T-helper 1 cell treated with Interleukin-12 subunit alpha and Interleukin-12 subunit beta and Interleukin-4 antibody, amounts not matched to agents 30 μg/mL and 1 μg/mL, for 36 hours (primary cell): ENCODE measurements at regions not wholly inside any gene's neighbourhood (a gene's known extent, or its start where the extent isn't known, plus 50 kb on each side); places are given as distances from the start of the nearest gene placed in this dataset.

Experiments used
- H3K27ac Mint-ChIP-seq: one replicate; pipeline ENCODE4 v1.8.0; 2021; ENCODE audit warnings: mild to moderate bottlenecking, mixed read lengths
- H3K27me3 Mint-ChIP-seq: one replicate; pipeline ENCODE4 v1.8.0; 2021; ENCODE audit warnings: low read depth, mixed read lengths
- H3K36me3 Mint-ChIP-seq: one replicate; pipeline ENCODE4 v1.8.0; 2021; ENCODE audit warnings: low read depth, mixed read lengths
- H3K4me1 Mint-ChIP-seq: one replicate; pipeline ENCODE4 v1.8.0; 2021; ENCODE audit warnings: low read depth, mixed read lengths
- H3K4me3 Mint-ChIP-seq: one replicate; pipeline ENCODE4 v1.8.0; 2021; ENCODE audit warnings: mild to moderate bottlenecking, moderate library complexity, mixed read lengths
- H3K9me3 Mint-ChIP-seq: one replicate; pipeline ENCODE4 v1.8.0; 2021; ENCODE audit warnings: mixed read lengths

GRCh38 chr9:88229434-88229833 is 91.2 kb upstream of the SPATA31C2 start:
- Mint-ChIP-seq H3K4me3 (no peak overlapping the region), H3K36me3 (no peaks in the 10 kb centered on the region), H3K27me3 (peaks cover 35% of the 10 kb centered on the region), H3K9me3 (peaks cover 13% of the 10 kb centered on the region), H3K27ac (no peak overlapping the region), H3K4me1 (peaks cover 3% of the 10 kb centered on the region)

- H3K27me3 Mint-ChIP-seq: peaks cover 10% of the 10 kb centered on the region
- no peak overlapping the region for H3K4me3 Mint-ChIP-seq
- peaks cover 4% of the 10 kb centered on the region for H3K4me1 Mint-ChIP-seq
- H3K9me3 Mint-ChIP-seq: no peaks in the 10 kb centered on the region
- H3K27ac Mint-ChIP-seq: no peak overlapping the region
- H3K36me3 Mint-ChIP-seq: no peaks in the 10 kb centered on the region
Measured at GRCh38 chr9:88224938-88225337, 86.7 kb upstream of the SPATA31C2 start.

- H3K4me3 Mint-ChIP-seq: no peak overlapping the region
- H3K27ac Mint-ChIP-seq: no peak overlapping the region
- no peaks in the 10 kb centered on the region for H3K36me3 Mint-ChIP-seq
- peaks cover 4% of the 10 kb centered on the region for H3K4me1 Mint-ChIP-seq
- H3K27me3 Mint-ChIP-seq: no peaks in the 10 kb centered on the region
- no peaks in the 10 kb centered on the region for H3K9me3 Mint-ChIP-seq
Measured at GRCh38 chr9:88221105-88221504, 82.8 kb upstream of the SPATA31C2 start.

GRCh38 chr9:88220652-88221051 is 82.4 kb upstream of the SPATA31C2 start:
- no peaks in the 10 kb centered on the region for H3K9me3 Mint-ChIP-seq
- H3K27ac Mint-ChIP-seq: no peak overlapping the region
- peaks cover 4% of the 10 kb centered on the region for H3K4me1 Mint-ChIP-seq
- H3K36me3 Mint-ChIP-seq: no peaks in the 10 kb centered on the region
- H3K27me3 Mint-ChIP-seq: peaks cover 2% of the 10 kb centered on the region
- H3K4me3 Mint-ChIP-seq: no peak overlapping the region

GRCh38 chr9:88219601-88220000 is 81.3 kb upstream of the SPATA31C2 start:
- no peaks in the 10 kb centered on the region for H3K36me3 Mint-ChIP-seq
- H3K27ac Mint-ChIP-seq: no peak overlapping the region
- H3K27me3 Mint-ChIP-seq: peaks cover 12% of the 10 kb centered on the region
- H3K4me3 Mint-ChIP-seq: no peak overlapping the region
- peaks cover 2% of the 10 kb centered on the region for H3K4me1 Mint-ChIP-seq
- H3K9me3 Mint-ChIP-seq: no peaks in the 10 kb centered on the region

- Mint-ChIP-seq H3K27ac (no peak overlapping the region), H3K27me3 (peaks cover 18% of the 10 kb centered on the region), H3K36me3 (no peaks in the 10 kb centered on the region), H3K4me3 (no peak overlapping the region), H3K9me3 (no peaks in the 10 kb centered on the region), H3K4me1 (no peaks in the 10 kb centered on the region)
Measured at GRCh38 chr9:88218726-88219125, 80.5 kb upstream of the SPATA31C2 start.

GRCh38 chr9:88216126-88216995 is 78.1 kb upstream of the SPATA31C2 start:
- Mint-ChIP-seq H3K27ac (no peak overlapping the region), H3K36me3 (no peaks in the 10 kb centered on the region), H3K27me3 (peaks cover 25% of the 10 kb centered on the region), H3K9me3 (peaks cover 3% of the 10 kb centered on the region), H3K4me1 (no peaks in the 10 kb centered on the region), H3K4me3 (no peak overlapping the region)

- Mint-ChIP-seq H3K27me3 (peaks cover 25% of the 10 kb centered on the region), H3K9me3 (peaks cover 3% of the 10 kb centered on the region), H3K36me3 (no peaks in the 10 kb centered on the region), H3K4me1 (no peaks in the 10 kb centered on the region), H3K27ac (no peak overlapping the region), H3K4me3 (no peak overlapping the region)
Measured at GRCh38 chr9:88215196-88216125, 77.2 kb upstream of the SPATA31C2 start.

- H3K27ac Mint-ChIP-seq: no peak overlapping the region
- peaks cover 13% of the 10 kb centered on the region for H3K27me3 Mint-ChIP-seq
- no peaks in the 10 kb centered on the region for H3K4me1 Mint-ChIP-seq
- H3K36me3 Mint-ChIP-seq: no peaks in the 10 kb centered on the region
- no peaks in the 10 kb centered on the region for H3K9me3 Mint-ChIP-seq
- no peak overlapping the region for H3K4me3 Mint-ChIP-seq
Measured at GRCh38 chr9:88202321-88202720, 64.0 kb upstream of the SPATA31C2 start.

GRCh38 chr9:88198341-88198807 is 60.1 kb upstream of the SPATA31C2 start:
- Mint-ChIP-seq H3K4me1 (no peaks in the 10 kb centered on the region), H3K27ac (no peak overlapping the region), H3K36me3 (no peaks in the 10 kb centered on the region), H3K27me3 (peaks cover 30% of the 10 kb centered on the region), H3K4me3 (no peak overlapping the region), H3K9me3 (no peaks in the 10 kb centered on the region)

- H3K4me3 Mint-ChIP-seq: no peak overlapping the region
- no peaks in the 10 kb centered on the region for H3K9me3 Mint-ChIP-seq
- H3K36me3 Mint-ChIP-seq: no peaks in the 10 kb centered on the region
- peaks cover 34% of the 10 kb centered on the region for H3K27me3 Mint-ChIP-seq
- no peak overlapping the region for H3K27ac Mint-ChIP-seq
- H3K4me1 Mint-ChIP-seq: no peaks in the 10 kb centered on the region
Measured at GRCh38 chr9:88197781-88198340, 59.6 kb upstream of the SPATA31C2 start.

GRCh38 chr9:88197016-88197415 is 58.7 kb upstream of the SPATA31C2 start:
- H3K4me1 Mint-ChIP-seq: no peaks in the 10 kb centered on the region
- peaks cover 40% of the 10 kb centered on the region for H3K27me3 Mint-ChIP-seq
- H3K4me3 Mint-ChIP-seq: no peak overlapping the region
- no peak overlapping the region for H3K27ac Mint-ChIP-seq
- H3K36me3 Mint-ChIP-seq: no peaks in the 10 kb centered on the region
- no peaks in the 10 kb centered on the region for H3K9me3 Mint-ChIP-seq

- H3K27ac Mint-ChIP-seq: no peak overlapping the region
- H3K4me1 Mint-ChIP-seq: no peaks in the 10 kb centered on the region
- H3K4me3 Mint-ChIP-seq: no peak overlapping the region
- H3K27me3 Mint-ChIP-seq: peaks cover 40% of the 10 kb centered on the region
- H3K9me3 Mint-ChIP-seq: no peaks in the 10 kb centered on the region
- no peaks in the 10 kb centered on the region for H3K36me3 Mint-ChIP-seq
Measured at GRCh38 chr9:88196142-88196790, 58.0 kb upstream of the SPATA31C2 start.

- Mint-ChIP-seq H3K27ac (no peak overlapping the region), H3K4me1 (peaks cover 3% of the 10 kb centered on the region), H3K4me3 (no peak overlapping the region), H3K27me3 (peaks cover 56% of the 10 kb centered on the region), H3K36me3 (no peaks in the 10 kb centered on the region), H3K9me3 (peaks cover 6% of the 10 kb centered on the region)
Measured at GRCh38 chr9:88193766-88194165, 55.5 kb upstream of the SPATA31C2 start.
